ENCODE measurements at regions not wholly inside any gene's neighbourhood (a gene's known extent, or its start where the extent isn't known, plus 50 kb on each side); places are given as distances from the start of the nearest gene placed in this dataset.
"Not testable (repeated sequence)": the region's sequence is repeated elsewhere in the genome, so short reads cannot be mapped to it uniquely, and the experiment has no call there.

- not testable (repeated sequence) for DNase-seq
Measured at GRCh38 chr13:59441068-59441467, 722.7 kb downstream of the DIAPH3 start.

GRCh38 chr13:59441596-59442280 is 722.0 kb downstream of the DIAPH3 start:
- no peak for DNase-seq

- DNase-seq: no peak
Measured at GRCh38 chr13:59442461-59442860, 721.3 kb downstream of the DIAPH3 start.

GRCh38 chr13:59442944-59443486 is 720.7 kb downstream of the DIAPH3 start:
- no peak for DNase-seq

DNA sequence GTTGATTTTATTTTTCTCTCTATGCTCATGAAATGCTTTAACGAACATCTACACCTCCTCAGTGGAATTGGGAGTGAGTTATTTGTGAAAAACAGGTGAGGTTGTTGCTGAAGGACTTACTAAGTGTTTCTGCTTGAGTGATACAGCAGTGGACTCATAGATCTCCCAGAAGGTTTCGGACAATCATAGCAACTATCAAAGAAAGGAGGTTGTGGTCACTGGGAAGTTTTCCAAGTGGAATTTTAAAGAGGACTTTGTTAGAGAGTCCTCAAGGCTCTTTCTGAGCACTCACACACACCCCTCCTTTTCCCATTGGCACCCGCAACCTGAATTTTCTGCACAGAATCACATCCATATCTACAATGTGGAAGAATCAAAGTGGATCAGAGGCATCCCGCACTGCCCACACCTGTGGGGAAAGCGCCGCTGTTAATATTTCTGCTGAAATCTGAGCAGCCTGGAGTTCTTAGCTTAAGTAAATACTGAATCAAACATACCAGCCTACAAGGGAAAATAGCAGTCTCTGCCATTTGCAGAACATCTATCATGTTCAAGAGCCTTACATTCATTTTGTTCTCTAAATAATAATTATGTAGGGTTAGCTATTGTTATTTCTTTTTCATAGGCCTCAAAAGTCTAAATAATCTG is 719.4 kb downstream of the DIAPH3 start:
- DNase-seq: no peak

- no peak for DNase-seq
Measured at GRCh38 chr13:59445812-59446211, 717.9 kb downstream of the DIAPH3 start.

- no peak for DNase-seq
Measured at GRCh38 chr13:59446391-59446790, 717.3 kb downstream of the DIAPH3 start.

DNA sequence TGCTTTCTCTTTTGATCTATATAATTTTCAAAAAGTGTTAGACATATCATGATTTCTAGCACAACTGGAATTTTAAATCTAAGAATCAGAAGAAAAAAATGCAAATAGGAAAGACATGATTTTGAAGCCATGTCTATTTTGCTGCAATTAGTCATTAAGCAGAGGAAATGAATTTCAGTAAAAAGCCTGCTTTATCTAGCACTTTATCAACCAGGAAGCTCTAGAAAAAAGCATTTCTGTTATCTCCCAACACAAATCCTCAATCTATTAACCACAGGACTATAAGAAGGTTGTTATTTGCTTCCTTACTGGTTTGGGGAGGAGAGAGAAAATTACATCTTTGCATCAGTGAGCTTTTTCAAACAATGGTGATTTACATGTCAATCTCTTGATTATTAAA is 716.7 kb downstream of the DIAPH3 start:
- no peak for DNase-seq

DNA sequence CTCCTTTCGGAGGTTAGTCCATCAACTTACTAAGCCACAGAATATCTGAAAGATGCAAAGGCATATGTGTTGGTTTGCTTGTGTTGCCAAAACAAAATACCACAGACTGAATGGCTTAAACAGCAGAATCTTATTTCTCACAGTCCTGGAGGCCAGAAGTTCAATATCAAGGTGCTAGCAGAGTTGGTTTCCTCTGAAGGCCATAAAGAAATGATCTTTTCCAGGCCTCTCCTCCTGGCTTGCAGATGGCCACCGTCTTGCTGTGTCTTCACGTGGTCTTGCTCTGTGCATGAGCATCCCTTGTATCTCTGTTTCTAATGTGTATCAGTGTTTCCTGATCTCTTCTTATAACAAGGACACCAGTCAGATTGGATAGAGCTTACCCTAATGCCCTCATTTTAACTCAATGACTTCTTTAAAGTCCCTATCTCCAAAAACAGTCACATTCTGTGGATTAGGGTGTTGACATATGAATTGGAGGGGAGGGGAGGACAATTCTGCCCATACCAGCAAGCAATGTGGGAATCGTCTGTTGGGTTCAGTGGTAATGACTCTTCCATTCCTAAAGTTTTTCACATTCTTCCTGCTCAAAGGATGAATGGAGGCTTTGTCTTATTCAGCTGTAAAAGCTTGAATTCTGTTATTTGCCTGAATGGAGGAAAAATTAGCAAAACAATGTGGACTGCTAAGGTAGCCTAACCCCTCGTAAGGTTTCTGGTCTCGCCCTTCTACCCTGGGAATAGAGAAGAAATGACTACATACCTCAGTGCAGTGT is 715.7 kb downstream of the DIAPH3 start:
- DNase-seq: no peak

DNA sequence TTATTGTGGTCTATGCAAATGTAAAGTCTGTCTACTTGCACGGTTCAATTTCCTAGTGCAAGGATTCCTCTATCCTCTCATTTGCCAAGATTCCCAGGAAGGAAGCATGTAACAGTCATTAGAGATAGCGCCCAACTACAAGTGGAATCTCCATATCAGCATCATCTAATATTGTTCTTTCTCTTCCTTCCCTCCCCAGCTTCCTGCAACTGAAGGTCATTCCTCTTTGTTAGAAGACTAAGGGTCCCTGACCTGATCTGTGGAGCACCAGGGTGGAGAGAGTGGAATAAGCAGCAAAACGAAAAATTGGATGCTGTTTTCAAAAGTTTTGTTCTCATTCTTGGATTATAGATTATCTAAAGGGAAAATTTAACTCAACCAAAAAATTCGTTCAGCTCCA is 714.0 kb downstream of the DIAPH3 start:
- DNase-seq: no peak

GRCh38 chr13:59450229-59450628 is 713.5 kb downstream of the DIAPH3 start:
- no peak for DNase-seq

- no peak for DNase-seq
Measured at GRCh38 chr13:59451236-59451635, 712.5 kb downstream of the DIAPH3 start.

- DNase-seq: no peak
Measured at GRCh38 chr13:59452189-59452890, 711.4 kb downstream of the DIAPH3 start.

GRCh38 chr13:59458908-59459579 is 704.7 kb downstream of the DIAPH3 start:
- no peak for DNase-seq

GRCh38 chr13:59459972-59460371 is 703.8 kb downstream of the DIAPH3 start:
- DNase-seq: no peak

- no peak for DNase-seq
Measured at GRCh38 chr13:59461411-59461810, 702.3 kb downstream of the DIAPH3 start.

DNA sequence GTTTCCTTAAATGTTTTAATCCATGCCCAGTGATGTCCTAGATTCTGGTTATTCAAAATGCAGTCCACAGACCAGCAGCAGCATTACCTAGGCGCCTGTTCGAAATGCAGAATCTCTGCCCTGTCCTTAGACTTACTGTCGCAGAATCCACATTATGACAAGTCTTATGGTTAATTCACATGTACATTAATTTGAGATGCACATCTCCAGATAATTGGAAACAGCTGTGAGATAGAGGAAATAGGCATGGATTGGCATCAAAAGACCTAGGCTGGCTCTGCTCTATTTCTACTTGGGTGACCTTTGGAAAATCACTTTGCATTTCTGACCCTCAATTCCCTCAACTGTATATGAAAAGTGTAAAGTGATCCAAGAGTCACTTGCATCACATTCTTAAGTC is 700.7 kb downstream of the DIAPH3 start:
- DNase-seq: no peak

DNA sequence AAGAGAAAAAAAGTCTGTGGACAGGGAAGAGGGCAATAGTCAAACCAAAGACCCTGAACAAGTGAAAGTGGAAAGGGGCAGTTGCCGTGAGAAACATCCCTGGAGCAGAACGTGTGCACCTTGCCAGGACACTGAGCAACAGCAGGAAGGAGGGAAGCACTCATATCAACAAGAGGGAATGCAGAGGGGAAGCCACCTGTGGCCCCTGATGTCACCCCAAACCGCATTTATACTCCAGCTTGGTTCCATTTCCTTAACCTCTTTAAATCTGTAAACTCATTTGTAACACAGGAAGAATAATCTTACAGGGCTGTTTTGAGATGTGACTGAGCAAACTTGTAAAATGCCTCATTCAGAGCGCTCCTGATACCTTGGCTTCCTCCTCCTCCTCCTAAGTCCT is 698.8 kb downstream of the DIAPH3 start:
- no peak for DNase-seq

DNA sequence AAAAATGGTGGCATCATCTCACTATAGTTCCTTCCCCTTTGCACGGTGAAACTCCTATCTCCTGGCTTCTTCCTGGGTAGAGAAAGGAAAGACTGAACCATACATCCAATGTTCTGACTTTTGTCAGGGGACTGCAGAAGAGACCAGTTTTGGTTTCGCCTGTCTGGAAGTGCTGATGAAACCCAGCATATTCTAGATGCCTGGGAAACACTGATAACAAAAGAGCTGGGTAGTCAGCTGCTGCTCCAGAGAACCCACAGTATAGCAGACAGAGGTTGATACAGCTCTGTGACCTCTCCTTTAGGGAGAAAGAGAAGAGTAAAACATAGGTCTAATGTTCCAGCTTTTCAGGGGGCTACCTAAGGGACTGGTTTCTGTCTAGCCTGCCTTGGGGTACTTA is 695.3 kb downstream of the DIAPH3 start:
- no peak for DNase-seq

DNA sequence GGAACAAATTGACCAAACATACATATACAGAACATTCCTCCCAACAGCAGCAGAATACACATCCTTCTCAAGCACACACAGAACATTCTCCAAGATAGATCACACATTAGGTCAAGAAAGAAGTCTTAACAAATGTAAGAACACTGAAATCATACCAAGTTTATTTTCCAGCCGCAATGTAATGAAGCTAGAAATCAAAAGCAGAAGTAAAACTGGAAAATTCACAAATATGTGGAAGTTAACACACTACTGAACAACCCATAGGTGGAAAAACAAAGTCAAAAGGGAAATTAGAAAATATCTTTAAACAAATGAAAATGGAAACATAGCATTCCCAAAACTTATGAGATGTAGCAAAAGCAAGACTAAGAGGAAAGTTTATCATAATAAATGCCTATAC is 692.6 kb downstream of the DIAPH3 start:
- no peak for DNase-seq

- no peak for DNase-seq
Measured at GRCh38 chr13:59472134-59472533, 691.6 kb downstream of the DIAPH3 start.

- no peak for DNase-seq
Measured at GRCh38 chr13:59474696-59475095, 689.0 kb downstream of the DIAPH3 start.

DNA sequence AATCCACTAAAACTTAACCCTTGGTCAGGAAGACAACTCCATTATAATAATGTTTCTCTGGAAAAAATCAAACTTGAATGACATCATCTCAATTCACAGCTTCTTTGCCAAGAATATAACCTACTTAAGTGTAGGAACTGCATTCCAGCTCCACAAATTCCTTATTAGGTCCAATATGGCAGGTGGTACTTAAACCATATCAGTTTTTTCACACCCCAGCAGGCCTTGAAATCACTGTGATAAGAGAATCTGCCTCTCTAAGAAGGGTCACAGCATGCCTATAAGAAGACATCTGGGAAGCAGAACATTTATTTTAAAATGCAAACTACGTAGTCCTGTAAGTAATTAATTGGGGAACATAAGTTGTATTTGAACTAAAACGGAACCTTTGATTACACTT is 687.8 kb downstream of the DIAPH3 start:
- no peak for DNase-seq

All from activated CD4-positive, CD25-positive, alpha-beta regulatory T cell (primary cell).